ENCODE measurements at regions not wholly inside any gene's neighbourhood (a gene's known extent, or its start where the extent isn't known, plus 50 kb on each side); places are given as distances from the start of the nearest gene placed in this dataset.

DNA sequence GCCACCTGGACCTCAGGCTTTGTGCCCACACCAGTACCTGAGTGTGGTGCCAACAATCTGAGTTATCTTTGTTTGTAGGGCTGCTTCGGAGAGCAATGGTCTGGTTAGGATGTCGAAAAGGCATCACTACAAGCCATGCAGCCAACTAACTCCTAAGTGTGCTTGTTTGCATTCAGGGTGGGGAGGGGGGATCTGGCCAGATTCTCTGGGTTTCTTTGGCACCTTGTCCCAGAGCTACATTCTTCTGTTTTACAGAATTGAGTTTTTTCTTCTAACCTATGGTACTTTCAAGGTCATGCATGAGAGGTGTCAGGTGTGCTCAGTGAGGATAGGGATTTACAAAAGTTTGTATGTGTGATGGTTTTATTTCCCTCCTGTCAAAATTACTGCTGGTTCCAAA, 391.4 kb upstream of the RARB start:
- TF ChIP-seq, protein P1, sequence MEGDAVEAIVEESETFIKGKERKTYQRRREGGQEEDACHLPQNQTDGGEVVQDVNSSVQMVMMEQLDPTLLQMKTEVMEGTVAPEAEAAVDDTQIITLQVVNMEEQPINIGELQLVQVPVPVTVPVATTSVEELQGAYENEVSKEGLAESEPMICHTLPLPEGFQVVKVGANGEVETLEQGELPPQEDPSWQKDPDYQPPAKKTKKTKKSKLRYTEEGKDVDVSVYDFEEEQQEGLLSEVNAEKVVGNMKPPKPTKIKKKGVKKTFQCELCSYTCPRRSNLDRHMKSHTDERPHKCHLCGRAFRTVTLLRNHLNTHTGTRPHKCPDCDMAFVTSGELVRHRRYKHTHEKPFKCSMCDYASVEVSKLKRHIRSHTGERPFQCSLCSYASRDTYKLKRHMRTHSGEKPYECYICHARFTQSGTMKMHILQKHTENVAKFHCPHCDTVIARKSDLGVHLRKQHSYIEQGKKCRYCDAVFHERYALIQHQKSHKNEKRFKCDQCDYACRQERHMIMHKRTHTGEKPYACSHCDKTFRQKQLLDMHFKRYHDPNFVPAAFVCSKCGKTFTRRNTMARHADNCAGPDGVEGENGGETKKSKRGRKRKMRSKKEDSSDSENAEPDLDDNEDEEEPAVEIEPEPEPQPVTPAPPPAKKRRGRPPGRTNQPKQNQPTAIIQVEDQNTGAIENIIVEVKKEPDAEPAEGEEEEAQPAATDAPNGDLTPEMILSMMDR (conservative IDR thresholded peaks at IDR 0.05), result no peak
- TF ChIP-seq ZFX (IDR thresholded peaks at IDR 0.05), result no peak

All from C4-2B (cell line).